IMR-90 (cell line): ENCODE measurements at regions not wholly inside any gene's neighbourhood (a gene's known extent, or its start where the extent isn't known, plus 50 kb on each side); places are given as distances from the start of the nearest gene placed in this dataset.

Experiments used
- ATAC-seq: fragments of 200-7000 bp; cut with Tn5 transposase; 2 replicates; pipeline ENCODE4 v1.9.1; 2020; ENCODE audit warnings: low read depth, mild to moderate bottlenecking, moderate library complexity
- BruUV-seq: library from RNA; stranded (reverse); fragments of 400-500 nt; replicated peaks from 2 replicates; lab custom pipeline; 2021; lab: Mats Ljungman, UMichigan
- CTCF ChIA-PET: fragments of 300-600 bp; formaldehyde crosslinking; extraction: SDS; loops from one replicate; lab custom pipeline; 2021; ENCODE audit warnings: antibody characterized with exemption; lab: Yijun Ruan, JAX
- POLR2A ChIA-PET: fragments of 300-600 bp; sonication (Branson Sonifier 250); formaldehyde crosslinking; loops from one replicate; lab custom pipeline; 2022; ENCODE audit warnings: antibody characterized with exemption; ENCODE audit not compliant: unreplicated experiment; lab: Charles Lee
- DNase-seq: peaks from one replicate; pipeline ENCODE4 v3.0.0; 2013
- H2AFZ ChIP-seq: replicated peaks from 2 replicates; pipeline ENCODE3; 2013; ENCODE audit warnings: low read length, mild to moderate bottlenecking; ENCODE audit not compliant: poor library complexity
- H2AK5ac ChIP-seq: 2 replicates; pipeline ENCODE4 v1.6.1; 2013; ENCODE audit warnings: low read depth, low read length, inconsistent platforms
- H2AK9ac ChIP-seq: replicated peaks from 2 replicates; pipeline ENCODE3; 2013; ENCODE audit warnings: mild to moderate bottlenecking, low read depth, low read length, moderate library complexity; ENCODE audit not compliant: poor library complexity
- H2BK120ac ChIP-seq: 2 replicates; pipeline ENCODE4 v1.6.1; 2013; ENCODE audit warnings: low read depth, low read length, inconsistent platforms
- H2BK15ac ChIP-seq: 3 replicates; pipeline ENCODE4 v1.6.1; 2013; ENCODE audit warnings: low read depth, low read length, inconsistent platforms
- H2BK20ac ChIP-seq: 2 replicates; pipeline ENCODE4 v1.6.1; 2013; ENCODE audit warnings: low read depth, mild to moderate bottlenecking, inconsistent platforms, low read length, moderate library complexity
- H2BK5ac ChIP-seq: 2 replicates; pipeline ENCODE4 v1.6.1; 2013; ENCODE audit warnings: mild to moderate bottlenecking, low read depth, low read length, inconsistent platforms; ENCODE audit not compliant: poor library complexity, severe bottlenecking
- H3K14ac ChIP-seq: replicated peaks from 2 replicates; pipeline ENCODE4 v1.6.1; 2013; ENCODE audit warnings: low read depth, low read length, inconsistent platforms
- H3K18ac ChIP-seq: 2 replicates; pipeline ENCODE4 v1.6.1; 2013; ENCODE audit warnings: low read depth, low read length, control low read depth
- H3K23ac ChIP-seq: 2 replicates; pipeline ENCODE4 v1.6.1; 2013; ENCODE audit warnings: low read depth, low read length, inconsistent platforms
- H3K27ac ChIP-seq: 2 replicates; pipeline ENCODE4 v1.5.1; 2013; ENCODE audit warnings: mild to moderate bottlenecking, control low read depth, low read length; ENCODE audit not compliant: insufficient read depth
- H3K27me3 ChIP-seq: 2 replicates; pipeline ENCODE4 v1.6.1; 2013; ENCODE audit warnings: low read length; ENCODE audit not compliant: control insufficient read depth, insufficient read depth
- H3K36me3 ChIP-seq: 2 replicates; pipeline ENCODE4 v1.6.1; 2013; ENCODE audit warnings: low read length, mixed read lengths; ENCODE audit not compliant: control insufficient read depth, insufficient read depth
- H3K4ac ChIP-seq: 2 replicates; pipeline ENCODE4 v1.6.1; 2013; ENCODE audit warnings: low read depth, low read length, inconsistent platforms
- H3K4me1 ChIP-seq: 2 replicates; pipeline ENCODE4 v1.6.1; 2013; ENCODE audit warnings: low read length, mixed read lengths; ENCODE audit not compliant: control insufficient read depth, insufficient read depth
- H3K4me2 ChIP-seq: 2 replicates; pipeline ENCODE4 v1.6.1; 2013; ENCODE audit warnings: low read depth, mild to moderate bottlenecking, control low read depth, low read length, moderate library complexity
- H3K4me3 ChIP-seq: 2 replicates; pipeline ENCODE4 v1.5.1; 2013; ENCODE audit warnings: low read depth, mild to moderate bottlenecking, control low read depth, low read length, moderate library complexity; ENCODE audit not compliant: insufficient read depth
- H3K56ac ChIP-seq: 2 replicates; pipeline ENCODE4 v1.6.1; 2013; ENCODE audit warnings: low read length, inconsistent platforms; ENCODE audit not compliant: insufficient read depth; ENCODE audit errors: extremely low read depth
- H3K79me1 ChIP-seq, 2 experiments: 2 replicates each; pipeline ENCODE4 v1.6.1; 2013; ENCODE audit warnings: low read length in 2 of 2, inconsistent platforms in 1 of 2, low read depth in 1 of 2
- H3K9ac ChIP-seq: 2 replicates; pipeline ENCODE4 v1.6.1; 2013; ENCODE audit warnings: low read depth, low read length, control low read depth
- H3K9me1 ChIP-seq: 2 replicates; pipeline ENCODE4 v1.6.1; 2013; ENCODE audit warnings: low read length, inconsistent platforms; ENCODE audit not compliant: insufficient read depth
- H3K9me3 ChIP-seq: 2 replicates; pipeline ENCODE4 v1.6.1; 2013; ENCODE audit warnings: low read length; ENCODE audit not compliant: control insufficient read depth, insufficient read depth
- H4K20me1 ChIP-seq: 2 replicates; pipeline ENCODE4 v1.6.1; 2013; ENCODE audit warnings: low read length, inconsistent platforms; ENCODE audit not compliant: insufficient read depth
- H4K5ac ChIP-seq: 2 replicates; pipeline ENCODE4 v1.6.1; 2013; ENCODE audit warnings: mild to moderate bottlenecking, low read depth, low read length, control low read depth
- H4K8ac ChIP-seq, 2 experiments: 2 replicates each; pipeline ENCODE4 v1.6.1; 2013; ENCODE audit warnings: low read depth in 2 of 2, low read length in 2 of 2, control low read depth in 1 of 2, inconsistent platforms in 1 of 2
- H4K91ac ChIP-seq: 2 replicates; pipeline ENCODE4 v1.6.1; 2013; ENCODE audit warnings: low read depth, low read length, inconsistent platforms; ENCODE audit not compliant: insufficient read depth
- BHLHE40 ChIP-seq: fragments of 150-350 bp; IDR thresholded peaks from 2 replicates; pipeline ENCODE4 v1.6.1; 2016; ENCODE audit warnings: mild to moderate bottlenecking, low read depth, low read length
- CEBPB ChIP-seq: IDR thresholded peaks from 2 replicates; pipeline ENCODE4 v1.6.1; 2012; ENCODE audit warnings: low read depth, low read length, improper control_type of control experiment
- FOS ChIP-seq: fragments of 150-350 bp; IDR thresholded peaks from 2 replicates; pipeline ENCODE4 v1.6.1; 2016; ENCODE audit warnings: low read depth, low read length
- MAFK ChIP-seq: IDR thresholded peaks from 2 replicates; pipeline ENCODE4 v1.6.1; 2012; ENCODE audit warnings: low read depth, low read length, improper control_type of control experiment
- MXI1 ChIP-seq: IDR thresholded peaks from 2 replicates; pipeline ENCODE4 v1.6.1; 2012; ENCODE audit warnings: low read depth, mild to moderate bottlenecking, low read length, moderate library complexity, borderline replicate concordance
- NFE2L2 ChIP-seq: fragments of 150-350 bp; IDR thresholded peaks from 2 replicates; pipeline ENCODE4 v1.6.1; 2016; ENCODE audit warnings: low read depth, mild to moderate bottlenecking, low read length
- POLR2A ChIP-seq: IDR thresholded peaks from 2 replicates; pipeline ENCODE4 v1.6.1; 2012; ENCODE audit warnings: mild to moderate bottlenecking, low read depth, low read length
- RAD21 ChIP-seq: IDR thresholded peaks from 2 replicates; pipeline ENCODE4 v1.6.1; 2012; ENCODE audit warnings: low read length, improper control_type of control experiment
- RCOR1 ChIP-seq: IDR thresholded peaks from 2 replicates; pipeline ENCODE4 v1.6.1; 2012; ENCODE audit warnings: mild to moderate bottlenecking, low read length, improper control_type of control experiment; ENCODE audit not compliant: insufficient replicate concordance
- RFX5 ChIP-seq: IDR thresholded peaks from 2 replicates; pipeline ENCODE4 v1.8.0; 2012; ENCODE audit warnings: low read depth, mild to moderate bottlenecking, low read length, moderate library complexity
- SMC3 ChIP-seq: fragments of 150-350 bp; IDR thresholded peaks from 2 replicates; pipeline ENCODE4 v1.6.1; 2016; ENCODE audit warnings: low read depth, mild to moderate bottlenecking, antibody characterized with exemption, low read length, moderate library complexity
- USF2 ChIP-seq: fragments of 150-350 bp; IDR thresholded peaks from 2 replicates; pipeline ENCODE4 v1.6.1; 2017; ENCODE audit warnings: mild to moderate bottlenecking, antibody characterized with exemption, low read length, low read depth
- WGBS, 2 experiments: methylation state at CpG; one replicate each; pipeline versions ENCODE4 v1.1.5 to v1.1.7; 2013; ENCODE audit warnings: missing lambda C conversion rate in 2 of 2; ENCODE audit not compliant: insufficient read length in 1 of 2; ENCODE audit errors: extremely low coverage in 2 of 2; 5-methylcytosine and 5-hydroxymethylcytosine counted together
- dilution Hi-C: fragments of 300-500 bp; cut with HindIII; formaldehyde crosslinking; loops from one replicate; pipeline ENCODE4 v1.14.3; 2018; ENCODE audit warnings: low sequenced_read_pairs; ENCODE audit not compliant: unreplicated experiment
- in situ Hi-C: fragments of 300-500 bp; cut with MboI; formaldehyde crosslinking; loops from 3 replicates; pipeline ENCODE4 v1.14.3; 2019; ENCODE audit warnings: low sequenced_read_pairs, inconsistent platforms, mixed read lengths
- intact Hi-C: fragments of 100-400 bp; cut with micrococcal nuclease; formaldehyde crosslinking; loops from 2 replicates; pipeline ENCODE4 v1.10.0; 2022
- TF ChIP-seq, protein P1 (sequence below): conservative IDR thresholded peaks from 2 replicates; pipeline ENCODE4 v1.5.1; 2012; ENCODE audit warnings: mild to moderate bottlenecking, low read depth, low read length, improper control_type of control experiment

DNA sequence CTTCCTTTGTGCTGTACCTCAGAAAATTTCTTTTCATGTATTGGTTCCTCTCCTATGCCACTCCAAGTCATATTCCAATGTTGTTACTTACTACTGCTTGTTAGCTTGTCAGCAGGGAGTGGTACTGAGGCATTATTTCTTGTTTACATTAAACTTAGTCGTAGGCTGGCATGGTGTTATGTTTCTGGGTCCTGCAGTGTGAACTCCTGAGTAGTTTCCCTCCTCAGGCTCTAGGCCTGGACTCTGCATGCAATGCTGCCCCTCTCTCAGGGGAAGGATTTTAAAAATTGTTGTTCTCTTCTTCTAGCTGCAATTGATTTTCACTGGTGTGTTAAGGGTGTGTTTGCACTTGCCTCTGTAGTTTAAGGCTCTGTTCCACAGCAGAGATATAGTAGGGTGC is 671.6 kb downstream of the PLCL1 start:
- Histone ChIP-seq H3K27me3 (no peaks in the 10 kb centered on the region), H2BK20ac (no peak overlapping the region), H3K9me1 (no peaks in the 10 kb centered on the region), H4K20me1 (no peaks in the 10 kb centered on the region), H4K5ac (no peak overlapping the region), H3K27ac (no peak overlapping the region), H3K4me2 (no peak overlapping the region), H2BK120ac (no peak overlapping the region), H3K4me1 (no peaks in the 10 kb centered on the region), H2BK15ac (no peak overlapping the region), H2BK5ac (no peak overlapping the region), H3K14ac (no peak overlapping the region), H3K23ac (no peak overlapping the region), H3K36me3 (no peaks in the 10 kb centered on the region), H3K4ac (no peak overlapping the region), H4K91ac (no peak overlapping the region), H3K9ac (no peak overlapping the region), H3K4me3 (no peak overlapping the region), H3K9me3 (no peaks in the 10 kb centered on the region; the same call in 1 of the 2 replicates), H2AFZ (no peak overlapping the region), H3K56ac (no peak overlapping the region), H3K79me1 (no peaks in the 10 kb centered on the region), H2AK5ac (no peak overlapping the region), H3K18ac (no peak overlapping the region), H2AK9ac (no peak overlapping the region), H4K8ac (no peak overlapping the region)
- CTCF ChIA-PET: no interaction called here
- dilution Hi-C loops (no loop called here), intact Hi-C loops (no loop called here), in situ Hi-C loops (no loop called here)
- POLR2A ChIA-PET: no interaction called here
- ATAC-seq (no peak), DNase-seq (no peak)
- TF ChIP-seq RCOR1 (no peak), USF2 (no peak), FOS (no peak), RAD21 (no peak), MXI1 (no peak), CEBPB (no peak), BHLHE40 (no peak), RFX5 (no peak), SMC3 (no peak), MAFK (no peak), POLR2A (no peak), NFE2L2 (no peak)
- TF ChIP-seq, protein P1, sequence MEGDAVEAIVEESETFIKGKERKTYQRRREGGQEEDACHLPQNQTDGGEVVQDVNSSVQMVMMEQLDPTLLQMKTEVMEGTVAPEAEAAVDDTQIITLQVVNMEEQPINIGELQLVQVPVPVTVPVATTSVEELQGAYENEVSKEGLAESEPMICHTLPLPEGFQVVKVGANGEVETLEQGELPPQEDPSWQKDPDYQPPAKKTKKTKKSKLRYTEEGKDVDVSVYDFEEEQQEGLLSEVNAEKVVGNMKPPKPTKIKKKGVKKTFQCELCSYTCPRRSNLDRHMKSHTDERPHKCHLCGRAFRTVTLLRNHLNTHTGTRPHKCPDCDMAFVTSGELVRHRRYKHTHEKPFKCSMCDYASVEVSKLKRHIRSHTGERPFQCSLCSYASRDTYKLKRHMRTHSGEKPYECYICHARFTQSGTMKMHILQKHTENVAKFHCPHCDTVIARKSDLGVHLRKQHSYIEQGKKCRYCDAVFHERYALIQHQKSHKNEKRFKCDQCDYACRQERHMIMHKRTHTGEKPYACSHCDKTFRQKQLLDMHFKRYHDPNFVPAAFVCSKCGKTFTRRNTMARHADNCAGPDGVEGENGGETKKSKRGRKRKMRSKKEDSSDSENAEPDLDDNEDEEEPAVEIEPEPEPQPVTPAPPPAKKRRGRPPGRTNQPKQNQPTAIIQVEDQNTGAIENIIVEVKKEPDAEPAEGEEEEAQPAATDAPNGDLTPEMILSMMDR: no peak
- 17% methylated on average over 1 of the region's 1 CpG; no CpG with 5 or more reads in 1 of the 2 experiments for WGBS, 2 experiments
- BruUV-seq: no TSS peak
